ENCODE measurements at regions not wholly inside any gene's neighbourhood (a gene's known extent, or its start where the extent isn't known, plus 50 kb on each side); places are given as distances from the start of the nearest gene placed in this dataset.

DNA sequence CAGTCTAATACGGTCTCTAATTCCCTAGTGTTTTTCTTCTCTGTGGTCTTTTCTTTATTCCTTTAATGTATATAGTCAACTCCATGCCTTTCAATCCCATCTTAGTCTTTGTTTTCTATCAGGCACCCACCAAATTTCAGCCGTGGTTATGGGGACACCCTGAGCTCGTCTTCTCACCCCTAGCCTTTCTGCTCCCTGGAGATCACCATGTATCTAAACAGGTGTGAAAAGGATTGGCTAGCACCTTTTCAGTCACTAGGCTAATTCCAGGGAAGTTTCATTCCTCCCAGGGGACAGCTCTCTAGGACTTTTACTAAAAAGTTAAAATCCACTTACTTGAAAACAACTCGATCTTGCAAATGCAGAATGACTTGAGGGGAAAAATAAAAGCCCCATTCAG, 291.3 kb downstream of the ETNK1 start:
- no peaks in the 10 kb centered on the region for H3K27me3 ChIP-seq (ENCODE audit: control insufficient read depth, insufficient read depth, low read length)
- H3K9me3 ChIP-seq (ENCODE audit: control insufficient read depth, low read depth, low read length) = no peaks in the 10 kb centered on the region
- peaks cover 15% of the 10 kb centered on the region for H3K4me1 ChIP-seq (ENCODE audit: control insufficient read depth, low read depth, low read length)
- H3K36me3 ChIP-seq (ENCODE audit: control insufficient read depth, low read depth, low read length) = no peaks in the 10 kb centered on the region
- no peak overlapping the region for H3K9ac ChIP-seq (ENCODE audit: low read length)
- no peak overlapping the region for H3K4me3 ChIP-seq (ENCODE audit: low read length)
- no peak overlapping the region for H3K27ac ChIP-seq (ENCODE audit: low read length)

DNA sequence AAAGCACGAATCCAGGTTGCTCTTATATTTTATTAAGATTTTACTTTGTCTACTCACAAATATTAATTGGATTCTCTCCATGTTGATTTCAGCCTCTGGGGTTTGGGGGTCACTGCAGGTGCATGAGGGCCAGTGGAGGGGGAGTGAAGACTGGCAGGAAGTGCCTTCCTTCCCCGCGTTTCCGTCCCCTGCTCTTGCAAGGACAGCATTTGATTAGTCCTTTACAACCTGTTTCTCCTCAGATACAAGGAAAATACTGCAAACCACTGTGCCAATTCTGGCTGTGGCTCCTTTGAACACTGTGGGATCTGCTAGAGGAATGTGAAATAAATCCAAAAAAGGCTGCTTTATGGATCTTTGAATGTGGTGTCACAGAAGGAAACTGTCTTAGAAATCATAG, 291.8 kb downstream of the ETNK1 start:
- Histone ChIP-seq H3K4me1 (ENCODE audit: control insufficient read depth, low read depth, low read length) (peaks cover 15% of the 10 kb centered on the region), H3K27ac (ENCODE audit: low read length) (no peak overlapping the region), H3K4me3 (ENCODE audit: low read length) (no peak overlapping the region), H3K9ac (ENCODE audit: low read length) (no peak overlapping the region), H3K9me3 (ENCODE audit: control insufficient read depth, low read depth, low read length) (no peaks in the 10 kb centered on the region), H3K27me3 (ENCODE audit: control insufficient read depth, insufficient read depth, low read length) (no peaks in the 10 kb centered on the region), H3K36me3 (ENCODE audit: control insufficient read depth, low read depth, low read length) (no peaks in the 10 kb centered on the region)

- Histone ChIP-seq H3K27me3 (ENCODE audit: control insufficient read depth, insufficient read depth, low read length) (no peaks in the 10 kb centered on the region), H3K4me1 (ENCODE audit: control insufficient read depth, low read depth, low read length) (peaks cover 27% of the 10 kb centered on the region), H3K9ac (ENCODE audit: low read length) (no peak overlapping the region), H3K4me3 (ENCODE audit: low read length) (no peak overlapping the region), H3K27ac (ENCODE audit: low read length) (no peak overlapping the region), H3K9me3 (ENCODE audit: control insufficient read depth, low read depth, low read length) (no peaks in the 10 kb centered on the region), H3K36me3 (ENCODE audit: control insufficient read depth, low read depth, low read length) (no peaks in the 10 kb centered on the region)
These were observed 294.9 kb downstream of the ETNK1 start for GRCh38 chr12:22919883-22920282.

DNA sequence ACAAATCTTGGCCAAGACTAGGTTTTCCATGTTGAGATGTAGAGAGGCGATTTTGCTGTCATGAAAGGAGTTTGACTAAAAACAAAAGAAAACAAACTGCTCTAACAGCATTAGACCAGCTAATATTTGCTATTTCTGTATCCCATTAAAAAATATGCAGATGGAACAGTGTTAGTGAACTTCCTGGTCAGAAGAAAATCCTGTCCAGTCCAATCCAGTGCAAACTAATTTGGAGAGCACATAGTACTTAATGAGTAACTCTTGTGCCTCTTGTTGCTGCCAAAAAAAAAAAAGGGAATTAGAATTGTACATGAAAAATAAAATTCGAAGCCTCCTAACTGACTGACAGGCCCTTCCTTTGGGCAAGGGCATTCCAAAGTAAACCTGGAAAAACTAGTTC, 298.8 kb downstream of the ETNK1 start:
- Histone ChIP-seq H3K9me3 (ENCODE audit: control insufficient read depth, low read depth, low read length) (no peaks in the 10 kb centered on the region), H3K27ac (ENCODE audit: low read length) (no peak overlapping the region), H3K27me3 (ENCODE audit: control insufficient read depth, insufficient read depth, low read length) (no peaks in the 10 kb centered on the region), H3K4me1 (ENCODE audit: control insufficient read depth, low read depth, low read length) (peaks cover 24% of the 10 kb centered on the region), H3K9ac (ENCODE audit: low read length) (no peak overlapping the region), H3K36me3 (ENCODE audit: control insufficient read depth, low read depth, low read length) (no peaks in the 10 kb centered on the region), H3K4me3 (ENCODE audit: low read length) (no peak overlapping the region)

GRCh38 chr12:22924391-22924790, 299.4 kb downstream of the ETNK1 start:
- Histone ChIP-seq H3K36me3 (ENCODE audit: control insufficient read depth, low read depth, low read length) (no peaks in the 10 kb centered on the region), H3K27me3 (ENCODE audit: control insufficient read depth, insufficient read depth, low read length) (no peaks in the 10 kb centered on the region), H3K4me3 (ENCODE audit: low read length) (no peak overlapping the region), H3K9ac (ENCODE audit: low read length) (no peak overlapping the region), H3K27ac (ENCODE audit: low read length) (no peak overlapping the region), H3K4me1 (ENCODE audit: control insufficient read depth, low read depth, low read length) (peaks cover 24% of the 10 kb centered on the region), H3K9me3 (ENCODE audit: control insufficient read depth, low read depth, low read length) (no peaks in the 10 kb centered on the region)

GRCh38 chr12:22925623-22926022, 300.7 kb downstream of the ETNK1 start:
- H3K36me3 ChIP-seq (ENCODE audit: control insufficient read depth, low read depth, low read length) = no peaks in the 10 kb centered on the region
- no peak overlapping the region for H3K27ac ChIP-seq (ENCODE audit: low read length)
- no peak overlapping the region for H3K9ac ChIP-seq (ENCODE audit: low read length)
- no peak overlapping the region for H3K4me3 ChIP-seq (ENCODE audit: low read length)
- no peaks in the 10 kb centered on the region for H3K9me3 ChIP-seq (ENCODE audit: control insufficient read depth, low read depth, low read length)
- peaks cover 24% of the 10 kb centered on the region for H3K4me1 ChIP-seq (ENCODE audit: control insufficient read depth, low read depth, low read length)
- no peaks in the 10 kb centered on the region for H3K27me3 ChIP-seq (ENCODE audit: control insufficient read depth, insufficient read depth, low read length)

DNA sequence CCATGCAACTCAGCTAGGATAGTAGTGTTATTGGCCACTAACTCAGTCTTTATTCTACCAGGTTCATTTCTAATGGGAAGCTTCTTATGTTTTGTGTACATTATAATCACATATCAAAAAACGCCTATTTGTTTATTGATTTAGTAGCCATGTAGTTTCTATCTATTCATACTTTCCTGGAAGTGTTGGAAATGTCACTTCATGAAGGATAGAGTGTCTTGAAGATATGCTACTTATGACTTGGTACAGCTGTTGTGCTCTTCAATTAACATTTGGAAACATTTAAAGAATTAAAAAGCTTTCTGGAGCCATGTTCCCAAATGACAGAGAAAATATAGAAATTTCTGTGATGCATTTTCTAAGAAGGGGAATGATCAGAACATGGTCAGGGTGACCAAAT, 307.5 kb downstream of the ETNK1 start:
- no peak overlapping the region for H3K27ac ChIP-seq (ENCODE audit: low read length)
- H3K27me3 ChIP-seq (ENCODE audit: control insufficient read depth, insufficient read depth, low read length) = no peaks in the 10 kb centered on the region
- no peak overlapping the region for H3K9ac ChIP-seq (ENCODE audit: low read length)
- no peaks in the 10 kb centered on the region for H3K9me3 ChIP-seq (ENCODE audit: control insufficient read depth, low read depth, low read length)
- H3K4me3 ChIP-seq (ENCODE audit: low read length) = no peak overlapping the region
- H3K36me3 ChIP-seq (ENCODE audit: control insufficient read depth, low read depth, low read length) = no peaks in the 10 kb centered on the region
- H3K4me1 ChIP-seq (ENCODE audit: control insufficient read depth, low read depth, low read length) = peaks cover 3% of the 10 kb centered on the region

- no peaks in the 10 kb centered on the region for H3K27me3 ChIP-seq (ENCODE audit: control insufficient read depth, insufficient read depth, low read length)
- H3K4me3 ChIP-seq (ENCODE audit: low read length) = no peak overlapping the region
- H3K36me3 ChIP-seq (ENCODE audit: control insufficient read depth, low read depth, low read length) = no peaks in the 10 kb centered on the region
- peaks cover 3% of the 10 kb centered on the region for H3K4me1 ChIP-seq (ENCODE audit: control insufficient read depth, low read depth, low read length)
- H3K27ac ChIP-seq (ENCODE audit: low read length) = no peak overlapping the region
- H3K9me3 ChIP-seq (ENCODE audit: control insufficient read depth, low read depth, low read length) = no peaks in the 10 kb centered on the region
- no peak overlapping the region for H3K9ac ChIP-seq (ENCODE audit: low read length)
These were observed 310.1 kb downstream of the ETNK1 start for GRCh38 chr12:22935090-22935489.

DNA sequence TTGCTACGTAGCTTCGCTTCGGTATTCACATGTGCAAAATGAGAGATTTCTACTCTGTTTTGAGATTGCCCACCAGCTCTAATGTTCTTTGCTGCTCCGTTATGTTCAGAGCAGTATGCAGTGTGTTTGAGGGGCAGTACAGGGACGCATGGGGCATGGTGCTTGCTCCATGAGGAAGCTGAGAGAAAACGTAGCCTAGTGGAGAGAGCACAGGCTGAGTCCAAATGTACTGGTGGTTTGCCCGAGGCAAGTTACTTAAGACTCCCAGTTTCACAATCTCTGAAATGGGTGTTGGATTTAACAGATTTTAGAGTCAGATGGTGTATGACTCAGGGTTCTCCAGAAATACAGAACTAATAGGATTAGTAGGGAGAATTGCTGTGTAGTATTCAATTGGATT, 310.5 kb downstream of the ETNK1 start:
- no peaks in the 10 kb centered on the region for H3K9me3 ChIP-seq (ENCODE audit: control insufficient read depth, low read depth, low read length)
- no peaks in the 10 kb centered on the region for H3K36me3 ChIP-seq (ENCODE audit: control insufficient read depth, low read depth, low read length)
- H3K4me3 ChIP-seq (ENCODE audit: low read length) = no peak overlapping the region
- peaks cover 3% of the 10 kb centered on the region for H3K4me1 ChIP-seq (ENCODE audit: control insufficient read depth, low read depth, low read length)
- H3K27ac ChIP-seq (ENCODE audit: low read length) = no peak overlapping the region
- H3K27me3 ChIP-seq (ENCODE audit: control insufficient read depth, insufficient read depth, low read length) = no peaks in the 10 kb centered on the region
- no peak overlapping the region for H3K9ac ChIP-seq (ENCODE audit: low read length)

GRCh38 chr12:22938323-22938722, 313.4 kb downstream of the ETNK1 start:
- Histone ChIP-seq H3K27me3 (ENCODE audit: control insufficient read depth, insufficient read depth, low read length) (no peaks in the 10 kb centered on the region), H3K4me1 (ENCODE audit: control insufficient read depth, low read depth, low read length) (peaks cover 3% of the 10 kb centered on the region), H3K4me3 (ENCODE audit: low read length) (no peak overlapping the region), H3K27ac (ENCODE audit: low read length) (no peak overlapping the region), H3K9ac (ENCODE audit: low read length) (no peak overlapping the region), H3K36me3 (ENCODE audit: control insufficient read depth, low read depth, low read length) (no peaks in the 10 kb centered on the region), H3K9me3 (ENCODE audit: control insufficient read depth, low read depth, low read length) (no peaks in the 10 kb centered on the region)

DNA sequence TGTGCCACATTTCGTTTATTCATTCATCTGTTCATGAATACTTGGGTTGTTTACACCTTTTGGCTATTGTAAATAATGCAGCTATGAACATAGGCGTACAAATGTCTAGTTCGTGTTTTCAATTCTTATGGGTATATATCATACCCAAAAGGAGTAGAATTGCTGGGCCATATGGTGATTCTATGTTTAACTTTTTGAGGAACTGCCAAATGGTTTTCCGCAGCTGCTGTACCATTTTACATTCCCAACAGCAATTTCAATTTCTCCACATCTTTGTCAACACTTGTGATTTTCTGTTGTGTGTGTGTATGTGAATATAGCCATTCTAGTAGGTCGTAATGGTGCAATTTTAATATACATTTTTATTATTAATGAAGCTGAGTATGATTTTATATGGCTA, 326.2 kb downstream of the ETNK1 start:
- Histone ChIP-seq H3K4me3 (ENCODE audit: low read length) (no peak overlapping the region), H3K9me3 (ENCODE audit: control insufficient read depth, low read depth, low read length) (no peaks in the 10 kb centered on the region), H3K27me3 (ENCODE audit: control insufficient read depth, insufficient read depth, low read length) (no peaks in the 10 kb centered on the region), H3K4me1 (ENCODE audit: control insufficient read depth, low read depth, low read length) (no peaks in the 10 kb centered on the region), H3K27ac (ENCODE audit: low read length) (no peak overlapping the region), H3K36me3 (ENCODE audit: control insufficient read depth, low read depth, low read length) (no peaks in the 10 kb centered on the region), H3K9ac (ENCODE audit: low read length) (no peak overlapping the region)

DNA sequence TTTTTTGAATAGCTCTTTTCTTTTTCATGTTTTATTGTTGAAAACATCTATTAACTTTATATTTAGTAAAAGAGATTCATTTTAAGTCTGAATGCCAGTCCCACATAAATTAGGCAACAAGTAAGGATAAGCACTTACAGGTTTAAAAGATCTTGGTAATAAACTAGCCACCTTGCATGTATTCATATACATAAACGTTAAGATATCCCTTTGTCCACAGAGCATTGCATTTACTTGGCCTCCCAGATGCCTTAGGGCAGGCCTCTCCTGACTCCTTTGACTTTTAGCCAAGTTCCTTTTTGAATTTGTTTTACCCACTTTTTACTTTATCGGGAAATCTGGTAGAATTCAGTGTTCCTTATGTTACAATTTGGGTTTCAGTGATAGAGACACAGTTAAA, 331.7 kb downstream of the ETNK1 start:
- Histone ChIP-seq H3K9me3 (ENCODE audit: control insufficient read depth, low read depth, low read length) (no peaks in the 10 kb centered on the region), H3K36me3 (ENCODE audit: control insufficient read depth, low read depth, low read length) (no peaks in the 10 kb centered on the region), H3K9ac (ENCODE audit: low read length) (no peak overlapping the region), H3K4me3 (ENCODE audit: low read length) (no peak overlapping the region), H3K27me3 (ENCODE audit: control insufficient read depth, insufficient read depth, low read length) (no peaks in the 10 kb centered on the region), H3K4me1 (ENCODE audit: control insufficient read depth, low read depth, low read length) (no peaks in the 10 kb centered on the region), H3K27ac (ENCODE audit: low read length) (no peak overlapping the region)

Measured in iPS-18a (cell line).